ENCODE measurements at regions not wholly inside any gene's neighbourhood (a gene's known extent, or its start where the extent isn't known, plus 50 kb on each side); places are given as distances from the start of the nearest gene placed in this dataset.
A peak's percentile ranks its signal among the peaks of the same experiment; 100 is the strongest.

DNA sequence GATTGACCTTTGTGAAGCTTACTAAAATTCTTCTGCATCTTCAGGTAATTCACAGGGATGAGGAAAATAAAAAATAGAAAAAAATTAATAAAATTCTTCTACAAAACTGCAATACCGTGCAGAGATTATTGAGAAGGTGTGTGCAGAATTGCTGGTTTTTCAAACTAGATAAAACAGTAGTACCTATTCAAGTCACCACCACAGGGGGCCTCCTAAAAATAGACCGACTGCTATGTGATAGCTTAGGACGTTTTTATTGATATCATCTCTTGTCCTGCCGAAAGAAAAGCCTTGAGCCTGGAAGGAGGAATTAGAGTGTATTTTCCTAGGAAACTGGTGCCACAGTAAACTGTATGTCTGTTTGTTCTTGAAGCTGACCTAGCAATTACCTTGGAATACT lies 325.9 kb downstream of the ZFHX3 start:
- Mint-ChIP-seq H3K27me3 (no peaks in the 10 kb centered on the region), H3K27ac (peak overlapping the region; percentile 72), H3K4me3 (no peak overlapping the region), H3K36me3 (no peaks in the 10 kb centered on the region), H3K4me1 (ENCODE audit: unreplicated experiment) (peaks cover 14% of the 10 kb centered on the region), H3K9me3 (no peaks in the 10 kb centered on the region)
- TF ChIP-seq, protein P1, sequence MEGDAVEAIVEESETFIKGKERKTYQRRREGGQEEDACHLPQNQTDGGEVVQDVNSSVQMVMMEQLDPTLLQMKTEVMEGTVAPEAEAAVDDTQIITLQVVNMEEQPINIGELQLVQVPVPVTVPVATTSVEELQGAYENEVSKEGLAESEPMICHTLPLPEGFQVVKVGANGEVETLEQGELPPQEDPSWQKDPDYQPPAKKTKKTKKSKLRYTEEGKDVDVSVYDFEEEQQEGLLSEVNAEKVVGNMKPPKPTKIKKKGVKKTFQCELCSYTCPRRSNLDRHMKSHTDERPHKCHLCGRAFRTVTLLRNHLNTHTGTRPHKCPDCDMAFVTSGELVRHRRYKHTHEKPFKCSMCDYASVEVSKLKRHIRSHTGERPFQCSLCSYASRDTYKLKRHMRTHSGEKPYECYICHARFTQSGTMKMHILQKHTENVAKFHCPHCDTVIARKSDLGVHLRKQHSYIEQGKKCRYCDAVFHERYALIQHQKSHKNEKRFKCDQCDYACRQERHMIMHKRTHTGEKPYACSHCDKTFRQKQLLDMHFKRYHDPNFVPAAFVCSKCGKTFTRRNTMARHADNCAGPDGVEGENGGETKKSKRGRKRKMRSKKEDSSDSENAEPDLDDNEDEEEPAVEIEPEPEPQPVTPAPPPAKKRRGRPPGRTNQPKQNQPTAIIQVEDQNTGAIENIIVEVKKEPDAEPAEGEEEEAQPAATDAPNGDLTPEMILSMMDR (conservative IDR thresholded peaks at IDR 0.05) = peak; percentile 33
- no peak for DNase-seq (ENCODE audit: extremely low spot score, unreplicated experiment)

DNA sequence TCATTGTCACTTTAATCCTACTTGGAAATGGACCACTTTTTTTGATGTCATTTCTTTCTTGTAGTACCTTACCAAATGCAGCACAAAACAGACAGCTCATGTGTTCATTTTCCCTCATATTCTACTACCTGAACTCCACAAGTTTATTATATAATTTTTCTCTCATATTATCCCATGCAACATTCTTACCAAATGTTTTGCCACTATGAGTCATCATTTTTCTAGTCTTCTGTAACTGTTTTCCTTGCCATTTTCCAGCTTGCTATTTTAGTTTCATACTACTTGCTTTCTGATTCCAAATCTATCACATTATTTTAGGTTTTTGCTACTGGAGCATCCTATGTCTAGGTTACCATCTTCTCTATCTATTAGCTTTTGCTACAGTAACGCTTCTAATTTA lies 332.7 kb downstream of the ZFHX3 start:
- Mint-ChIP-seq H3K9me3 (peaks cover 7% of the 10 kb centered on the region), H3K4me1 (ENCODE audit: unreplicated experiment) (peaks cover 5% of the 10 kb centered on the region), H3K4me3 (no peak overlapping the region), H3K27ac (no peak overlapping the region), H3K27me3 (no peaks in the 10 kb centered on the region), H3K36me3 (peaks cover 39% of the 10 kb centered on the region)
- TF ChIP-seq, protein P1 (conservative IDR thresholded peaks at IDR 0.05) = no peak
- no peak for DNase-seq (ENCODE audit: extremely low spot score, unreplicated experiment)

DNA sequence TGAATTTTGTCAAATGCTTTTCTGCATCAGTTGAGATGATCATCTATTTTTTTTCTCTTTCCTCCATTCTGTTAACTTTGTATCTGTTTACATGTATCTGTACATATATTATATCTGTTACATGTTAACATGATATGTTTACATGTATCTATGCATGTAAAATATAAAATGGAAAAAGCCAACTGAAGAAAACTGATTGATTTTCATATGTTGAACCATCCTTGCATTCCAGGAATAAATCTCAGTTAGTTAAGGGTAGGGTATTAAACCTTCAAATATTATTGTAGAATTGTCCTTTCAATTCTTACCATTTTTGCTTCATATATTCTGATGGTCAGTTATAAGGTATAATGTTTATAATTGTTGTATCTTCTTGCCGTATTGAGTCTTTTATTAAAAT lies 336.1 kb downstream of the ZFHX3 start:
- no peak overlapping the region for H3K4me3 Mint-ChIP-seq
- no peaks in the 10 kb centered on the region for H3K27me3 Mint-ChIP-seq
- TF ChIP-seq, protein P1 (conservative IDR thresholded peaks at IDR 0.05) = no peak
- peaks cover 43% of the 10 kb centered on the region for H3K36me3 Mint-ChIP-seq
- no peak for DNase-seq (ENCODE audit: extremely low spot score, unreplicated experiment)
- H3K27ac Mint-ChIP-seq = no peak overlapping the region
- peaks cover 13% of the 10 kb centered on the region for H3K9me3 Mint-ChIP-seq
- no peaks in the 10 kb centered on the region for H3K4me1 Mint-ChIP-seq (ENCODE audit: unreplicated experiment)

DNA sequence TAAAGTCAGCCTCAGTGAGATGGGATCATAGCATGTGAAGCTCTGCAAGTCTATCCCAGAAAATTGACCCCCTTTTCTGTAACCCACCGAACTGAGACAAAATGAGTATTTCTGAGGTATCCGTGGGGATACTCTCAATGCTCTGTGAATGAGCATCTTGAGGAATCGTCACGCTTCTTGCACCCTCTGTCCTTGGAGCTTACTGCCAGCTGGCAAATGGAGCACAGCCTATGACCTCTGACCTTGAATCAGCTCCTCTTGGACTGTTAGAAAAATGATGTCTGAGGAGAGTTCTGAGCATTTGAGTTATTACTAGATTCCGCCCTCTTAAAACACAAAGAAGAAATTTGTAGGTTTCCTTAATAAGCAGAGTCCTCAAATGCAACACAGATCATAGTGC lies 342.1 kb downstream of the ZFHX3 start:
- peaks cover 9% of the 10 kb centered on the region for H3K4me1 Mint-ChIP-seq (ENCODE audit: unreplicated experiment)
- H3K27ac Mint-ChIP-seq = no peak overlapping the region
- DNase-seq (ENCODE audit: extremely low spot score, unreplicated experiment) = no peak
- TF ChIP-seq, protein P1 (conservative IDR thresholded peaks at IDR 0.05) = no peak
- H3K36me3 Mint-ChIP-seq = peaks cover 4% of the 10 kb centered on the region
- no peaks in the 10 kb centered on the region for H3K27me3 Mint-ChIP-seq
- peaks cover 6% of the 10 kb centered on the region for H3K9me3 Mint-ChIP-seq
- H3K4me3 Mint-ChIP-seq = no peak overlapping the region

DNA sequence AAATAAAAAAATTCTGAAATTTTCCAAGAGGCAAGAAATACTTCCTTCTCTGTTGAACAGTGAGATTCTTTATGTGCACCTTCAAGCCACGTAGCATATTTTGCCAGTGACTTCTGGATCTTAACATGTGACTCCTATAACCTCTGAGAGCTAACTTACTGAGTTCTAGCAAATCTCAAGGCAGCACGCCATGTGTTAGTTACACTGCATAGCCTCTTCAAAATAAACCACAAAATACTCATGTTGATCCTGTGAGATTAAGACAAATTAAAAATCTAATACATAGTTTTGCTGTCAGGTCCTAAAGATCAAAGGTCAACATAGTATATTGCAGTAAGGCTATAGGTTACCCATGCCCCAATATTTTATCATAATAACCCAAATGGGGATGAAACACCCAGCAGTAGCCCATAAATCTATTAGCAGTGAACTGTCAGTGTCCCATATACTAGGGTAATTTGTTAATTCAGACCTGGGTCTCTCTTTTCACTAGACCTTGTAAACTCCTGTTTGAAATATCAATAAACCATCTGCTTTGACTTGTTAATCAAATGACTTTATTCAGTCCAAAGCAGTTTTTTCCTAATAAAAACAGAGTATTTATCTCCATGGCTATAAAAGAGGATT lies 343.1 kb downstream of the ZFHX3 start:
- TF ChIP-seq, protein P1 (conservative IDR thresholded peaks at IDR 0.05) = no peak
- no peak overlapping the region for H3K27ac Mint-ChIP-seq
- DNase-seq (ENCODE audit: extremely low spot score, unreplicated experiment) = no peak
- H3K4me3 Mint-ChIP-seq = no peak overlapping the region
- no peaks in the 10 kb centered on the region for H3K27me3 Mint-ChIP-seq
- H3K4me1 Mint-ChIP-seq (ENCODE audit: unreplicated experiment) = peaks cover 9% of the 10 kb centered on the region
- H3K9me3 Mint-ChIP-seq = peaks cover 5% of the 10 kb centered on the region
- peaks cover 3% of the 10 kb centered on the region for H3K36me3 Mint-ChIP-seq

DNA sequence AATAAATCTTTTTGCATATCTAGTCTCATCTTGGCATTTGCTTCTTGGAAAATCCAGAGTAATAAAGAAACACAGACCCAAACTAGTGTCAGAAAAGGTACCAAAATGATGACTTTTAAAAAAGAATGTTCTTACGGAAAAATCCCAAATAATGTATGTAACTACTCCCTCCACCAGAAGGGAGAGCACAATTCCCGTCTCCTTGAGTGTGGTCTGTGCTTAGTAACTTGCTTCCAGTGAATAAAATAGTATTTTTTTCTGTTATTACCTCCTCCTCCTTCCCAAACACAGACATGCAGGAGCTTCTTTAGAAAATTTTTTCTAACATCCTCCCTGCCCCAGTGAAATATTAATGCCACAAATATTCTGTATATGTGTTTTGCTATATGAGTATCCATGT lies 358.1 kb downstream of the ZFHX3 start:
- Mint-ChIP-seq H3K9me3 (no peaks in the 10 kb centered on the region), H3K4me1 (ENCODE audit: unreplicated experiment) (no peaks in the 10 kb centered on the region), H3K27ac (no peak overlapping the region), H3K27me3 (no peaks in the 10 kb centered on the region), H3K4me3 (no peak overlapping the region), H3K36me3 (peaks cover 10% of the 10 kb centered on the region)
- DNase-seq (ENCODE audit: extremely low spot score, unreplicated experiment) = no peak
- TF ChIP-seq, protein P1 (conservative IDR thresholded peaks at IDR 0.05) = no peak

Measured in type B pancreatic cell (in vitro differentiated cells).